Activated naive CD4-positive, alpha-beta T cell treated with anti-CD3 and anti-CD28 coated beads, Interleukin-2, amount 10 ng/mL, durations not matched to agents 7 days and 5 days (primary cell): ENCODE measurements at regions not wholly inside any gene's neighbourhood (a gene's known extent, or its start where the extent isn't known, plus 50 kb on each side); places are given as distances from the start of the nearest gene placed in this dataset.

Experiments used
- CTCF ChIA-PET: fragments of 350-600 bp; sonication (Branson Sonifier 250); formaldehyde crosslinking; loops from one replicate; lab custom pipeline; 2021; ENCODE audit warnings: antibody characterized with exemption; lab: Charles Lee
- DNase-seq: peaks from one replicate; pipeline ENCODE4 v3.0.0-alpha.2; 2020
- H3K27ac Mint-ChIP-seq: one replicate; pipeline ENCODE4 v1.8.0; 2021; ENCODE audit warnings: mild to moderate bottlenecking, moderate library complexity, mixed read lengths
- H3K27me3 Mint-ChIP-seq: one replicate; pipeline ENCODE4 v1.8.0; 2021; ENCODE audit warnings: mild to moderate bottlenecking, mixed read lengths
- H3K36me3 Mint-ChIP-seq: one replicate; pipeline ENCODE4 v1.8.0; 2021; ENCODE audit warnings: mixed read lengths
- H3K4me1 Mint-ChIP-seq: one replicate; pipeline ENCODE4 v1.8.0; 2021; ENCODE audit warnings: mixed read lengths
- H3K4me3 Mint-ChIP-seq: one replicate; pipeline ENCODE4 v1.8.0; 2021; ENCODE audit warnings: mild to moderate bottlenecking, moderate library complexity, mixed read lengths
- H3K9me3 Mint-ChIP-seq: one replicate; pipeline ENCODE4 v1.8.0; 2021; ENCODE audit warnings: mixed read lengths

- DNase-seq, result peak; percentile 61
- peak overlapping the region; percentile 89 for H3K27ac Mint-ChIP-seq
- H3K36me3 Mint-ChIP-seq, result peaks cover 8% of the 10 kb centered on the region
- H3K27me3 Mint-ChIP-seq, result peaks cover 7% of the 10 kb centered on the region
- H3K4me3 Mint-ChIP-seq, result peak overlapping the region; percentile 8
- H3K9me3 Mint-ChIP-seq, result peaks cover 6% of the 10 kb centered on the region
- H3K4me1 Mint-ChIP-seq, result peaks cover 44% of the 10 kb centered on the region
- CTCF ChIA-PET, result no interaction called here
These were observed 120.7 kb upstream of the ADRA1D start for GRCh38 chr20:4369798-4370124.

GRCh38 chr20:4369119-4369797 is 120.2 kb upstream of the ADRA1D start:
- peaks cover 8% of the 10 kb centered on the region for H3K27me3 Mint-ChIP-seq
- peaks cover 8% of the 10 kb centered on the region for H3K36me3 Mint-ChIP-seq
- peak overlapping the region; percentile 89 for H3K27ac Mint-ChIP-seq
- H3K4me1 Mint-ChIP-seq, result peaks cover 44% of the 10 kb centered on the region
- H3K4me3 Mint-ChIP-seq, result no peak overlapping the region
- DNase-seq, result no peak
- H3K9me3 Mint-ChIP-seq, result peaks cover 6% of the 10 kb centered on the region
- CTCF ChIA-PET, result no interaction called here

- H3K4me1 Mint-ChIP-seq, result peaks cover 31% of the 10 kb centered on the region
- CTCF ChIA-PET, result no interaction called here
- peaks cover 10% of the 10 kb centered on the region for H3K27me3 Mint-ChIP-seq
- H3K36me3 Mint-ChIP-seq, result peaks cover 4% of the 10 kb centered on the region
- no peak for DNase-seq
- H3K9me3 Mint-ChIP-seq, result peaks cover 6% of the 10 kb centered on the region
- no peak overlapping the region for H3K27ac Mint-ChIP-seq
- H3K4me3 Mint-ChIP-seq, result no peak overlapping the region
These were observed 117.0 kb upstream of the ADRA1D start for GRCh38 chr20:4366076-4366475.

- Mint-ChIP-seq H3K27me3 (peaks cover 33% of the 10 kb centered on the region), H3K9me3 (peaks cover 2% of the 10 kb centered on the region), H3K4me1 (no peaks in the 10 kb centered on the region), H3K4me3 (no peak overlapping the region), H3K27ac (no peak overlapping the region), H3K36me3 (no peaks in the 10 kb centered on the region)
- CTCF ChIA-PET, result interaction anchor here (1.0 to 1.4 kb wide), 2 partner anchors 9 to 12 kb away, joined by 3 to 5 read pairs; no protein-coding TSS in a partner anchor
- no peak for DNase-seq
These were observed 109.5 kb upstream of the ADRA1D start for GRCh38 chr20:4358552-4358951.

- no peaks in the 10 kb centered on the region for H3K4me1 Mint-ChIP-seq
- H3K27me3 Mint-ChIP-seq, result peaks cover 37% of the 10 kb centered on the region
- H3K4me3 Mint-ChIP-seq, result no peak overlapping the region
- H3K36me3 Mint-ChIP-seq, result no peaks in the 10 kb centered on the region
- H3K27ac Mint-ChIP-seq, result no peak overlapping the region
- H3K9me3 Mint-ChIP-seq, result peaks cover 10% of the 10 kb centered on the region
- no peak for DNase-seq
- CTCF ChIA-PET, result no interaction called here
These were observed 103.3 kb upstream of the ADRA1D start for GRCh38 chr20:4352348-4352747.

GRCh38 chr20:4350096-4350495 is 101.0 kb upstream of the ADRA1D start:
- DNase-seq, result no peak
- Mint-ChIP-seq H3K4me1 (no peaks in the 10 kb centered on the region), H3K4me3 (no peak overlapping the region), H3K9me3 (peaks cover 8% of the 10 kb centered on the region), H3K27ac (no peak overlapping the region), H3K36me3 (no peaks in the 10 kb centered on the region), H3K27me3 (peaks cover 27% of the 10 kb centered on the region)
- CTCF ChIA-PET, result no interaction called here

GRCh38 chr20:4344670-4345069 is 95.6 kb upstream of the ADRA1D start:
- no peak overlapping the region for H3K4me3 Mint-ChIP-seq
- peaks cover 48% of the 10 kb centered on the region for H3K27me3 Mint-ChIP-seq
- CTCF ChIA-PET, result no interaction called here
- no peaks in the 10 kb centered on the region for H3K36me3 Mint-ChIP-seq
- no peaks in the 10 kb centered on the region for H3K9me3 Mint-ChIP-seq
- no peak for DNase-seq
- H3K4me1 Mint-ChIP-seq, result no peaks in the 10 kb centered on the region
- H3K27ac Mint-ChIP-seq, result no peak overlapping the region

- Mint-ChIP-seq H3K9me3 (no peaks in the 10 kb centered on the region), H3K27me3 (peaks cover 41% of the 10 kb centered on the region), H3K4me3 (no peak overlapping the region), H3K36me3 (no peaks in the 10 kb centered on the region), H3K4me1 (no peaks in the 10 kb centered on the region), H3K27ac (no peak overlapping the region)
- CTCF ChIA-PET, result no interaction called here
- no peak for DNase-seq
These were observed 93.5 kb upstream of the ADRA1D start for GRCh38 chr20:4342609-4343008.

GRCh38 chr20:4341804-4342485 is 92.9 kb upstream of the ADRA1D start:
- CTCF ChIA-PET, result no interaction called here
- Mint-ChIP-seq H3K4me3 (no peak overlapping the region), H3K9me3 (no peaks in the 10 kb centered on the region), H3K36me3 (no peaks in the 10 kb centered on the region), H3K27me3 (peaks cover 47% of the 10 kb centered on the region), H3K4me1 (no peaks in the 10 kb centered on the region), H3K27ac (no peak overlapping the region)
- DNase-seq, result no peak

- DNase-seq, result no peak
- Mint-ChIP-seq H3K9me3 (no peaks in the 10 kb centered on the region), H3K4me3 (no peak overlapping the region), H3K27me3 (peaks cover 42% of the 10 kb centered on the region), H3K27ac (no peak overlapping the region), H3K4me1 (no peaks in the 10 kb centered on the region), H3K36me3 (no peaks in the 10 kb centered on the region)
- CTCF ChIA-PET, result no interaction called here
These were observed 86.6 kb upstream of the ADRA1D start for GRCh38 chr20:4335722-4336121.

GRCh38 chr20:4332121-4332860 is 83.2 kb upstream of the ADRA1D start:
- DNase-seq, result no peak
- Mint-ChIP-seq H3K36me3 (no peaks in the 10 kb centered on the region), H3K4me3 (no peak overlapping the region), H3K27ac (no peak overlapping the region), H3K4me1 (no peaks in the 10 kb centered on the region), H3K27me3 (peaks cover 27% of the 10 kb centered on the region), H3K9me3 (no peaks in the 10 kb centered on the region)
- CTCF ChIA-PET, result no interaction called here

- CTCF ChIA-PET, result no interaction called here
- Mint-ChIP-seq H3K9me3 (no peaks in the 10 kb centered on the region), H3K27ac (no peak overlapping the region), H3K4me3 (no peak overlapping the region), H3K36me3 (no peaks in the 10 kb centered on the region), H3K27me3 (peaks cover 24% of the 10 kb centered on the region), H3K4me1 (no peaks in the 10 kb centered on the region)
- no peak for DNase-seq
These were observed 80.9 kb upstream of the ADRA1D start for GRCh38 chr20:4330011-4330410.

- DNase-seq, result no peak
- Mint-ChIP-seq H3K4me3 (no peak overlapping the region), H3K27ac (no peak overlapping the region), H3K9me3 (no peaks in the 10 kb centered on the region), H3K4me1 (no peaks in the 10 kb centered on the region), H3K36me3 (no peaks in the 10 kb centered on the region), H3K27me3 (peaks cover 19% of the 10 kb centered on the region)
- CTCF ChIA-PET, result no interaction called here
These were observed 80.1 kb upstream of the ADRA1D start for GRCh38 chr20:4329232-4329631.

GRCh38 chr20:4328541-4328940 is 79.5 kb upstream of the ADRA1D start:
- no peak for DNase-seq
- Mint-ChIP-seq H3K9me3 (no peaks in the 10 kb centered on the region), H3K27ac (no peak overlapping the region), H3K4me1 (no peaks in the 10 kb centered on the region), H3K27me3 (peaks cover 22% of the 10 kb centered on the region), H3K36me3 (no peaks in the 10 kb centered on the region), H3K4me3 (no peak overlapping the region)
- CTCF ChIA-PET, result no interaction called here

GRCh38 chr20:4327956-4328355 is 78.9 kb upstream of the ADRA1D start:
- Mint-ChIP-seq H3K27ac (no peak overlapping the region), H3K4me1 (no peaks in the 10 kb centered on the region), H3K9me3 (no peaks in the 10 kb centered on the region), H3K27me3 (peaks cover 22% of the 10 kb centered on the region), H3K36me3 (no peaks in the 10 kb centered on the region), H3K4me3 (no peak overlapping the region)
- CTCF ChIA-PET, result no interaction called here
- DNase-seq, result no peak
